HEK293T (cell line): ENCODE measurements at regions not wholly inside any gene's neighbourhood (a gene's known extent, or its start where the extent isn't known, plus 50 kb on each side); places are given as distances from the start of the nearest gene placed in this dataset.

Experiments used
- CTCF ChIA-PET: fragments of 350-600 bp; formaldehyde crosslinking; extraction: SDS; loops from one replicate; lab custom pipeline; 2021; ENCODE audit warnings: antibody characterized with exemption, inconsistent platforms; lab: Yijun Ruan, JAX
- POLR2A ChIA-PET: fragments of 350-600 bp; formaldehyde crosslinking; extraction: SDS; loops from one replicate; lab custom pipeline; 2020; ENCODE audit warnings: antibody characterized with exemption, inconsistent platforms; lab: Yijun Ruan, JAX
- DNase-seq: peaks from one replicate; pipeline ENCODE4 v3.0.0; 2012; ENCODE audit warnings: mixed read lengths; ENCODE audit errors: extremely low spot score
- ARNT ChIP-seq: fragments of 450-650 bp; IDR thresholded peaks from 2 replicates; pipeline ENCODE4 v1.6.1; 2017; ENCODE audit warnings: mild to moderate bottlenecking
- BHLHE40 ChIP-seq: fragments of 450-650 bp; IDR thresholded peaks from 2 replicates; pipeline ENCODE4 v1.6.1; 2016; ENCODE audit warnings: mild to moderate bottlenecking, moderate library complexity, borderline replicate concordance
- CTBP1 ChIP-seq: fragments of 450-650 bp; IDR thresholded peaks from 2 replicates; pipeline ENCODE4 v1.6.1; 2016; ENCODE audit warnings: borderline replicate concordance
- ELF4 ChIP-seq: fragments of 450-650 bp; IDR thresholded peaks from 2 replicates; pipeline ENCODE4 v1.6.1; 2017; ENCODE audit warnings: antibody characterized with exemption
- FOXA1 ChIP-seq: fragments of 450-650 bp; IDR thresholded peaks from 2 replicates; pipeline ENCODE4 v1.6.1; 2016; ENCODE audit warnings: mild to moderate bottlenecking
- FOXK2 ChIP-seq: fragments of 450-650 bp; IDR thresholded peaks from 2 replicates; pipeline ENCODE4 v1.6.1; 2016; ENCODE audit warnings: mild to moderate bottlenecking
- FOXM1 ChIP-seq: fragments of 450-650 bp; IDR thresholded peaks from 2 replicates; pipeline ENCODE4 v1.6.1; 2017; ENCODE audit warnings: mild to moderate bottlenecking, borderline replicate concordance
- HDGF ChIP-seq: fragments of 450-650 bp; IDR thresholded peaks from 2 replicates; pipeline ENCODE4 v1.6.1; 2017; ENCODE audit warnings: antibody characterized with exemption, borderline replicate concordance
- L3MBTL2 ChIP-seq: fragments of 450-650 bp; conservative IDR thresholded peaks from 2 replicates; pipeline ENCODE4 v1.6.1; 2016; ENCODE audit warnings: mild to moderate bottlenecking
- LEF1 ChIP-seq: fragments of 450-650 bp; IDR thresholded peaks from 2 replicates; pipeline ENCODE4 v1.6.1; 2017; ENCODE audit warnings: mild to moderate bottlenecking, borderline replicate concordance
- NFRKB ChIP-seq: fragments of 450-650 bp; IDR thresholded peaks from 2 replicates; pipeline ENCODE4 v1.6.1; 2016; ENCODE audit warnings: mild to moderate bottlenecking, moderate library complexity
- PKNOX1 ChIP-seq: fragments of 450-650 bp; IDR thresholded peaks from 2 replicates; pipeline ENCODE4 v1.6.1; 2016
- SP1 ChIP-seq: fragments of 450-650 bp; IDR thresholded peaks from 2 replicates; pipeline ENCODE4 v1.6.1; 2017
- SUZ12 ChIP-seq: fragments of 450-650 bp; IDR thresholded peaks from 2 replicates; pipeline ENCODE4 v1.6.1; 2016; ENCODE audit warnings: mild to moderate bottlenecking
- TARDBP ChIP-seq: fragments of 450-650 bp; IDR thresholded peaks from 2 replicates; pipeline ENCODE4 v1.6.1; 2016
- ZNF384 ChIP-seq: fragments of 450-650 bp; IDR thresholded peaks from 2 replicates; pipeline ENCODE4 v1.6.1; 2016

GRCh38 chr6:91387290-91388059 lies 800.6 kb upstream of the MAP3K7 start:
- no peak for DNase-seq
- no peak for TF ChIP-seq L3MBTL2
- no peak for TF ChIP-seq PKNOX1
- no peak for TF ChIP-seq CTBP1
- no peak for TF ChIP-seq HDGF
- TF ChIP-seq SP1: no peak
- no peak for TF ChIP-seq NFRKB
- no peak for TF ChIP-seq ZNF384
- no peak for TF ChIP-seq FOXK2
- TF ChIP-seq FOXA1: no peak
- no peak for TF ChIP-seq SUZ12
- TF ChIP-seq ARNT: no peak
- no peak for TF ChIP-seq BHLHE40
- no peak for TF ChIP-seq ELF4
- TF ChIP-seq FOXM1: no peak
- TF ChIP-seq LEF1: no peak
- TF ChIP-seq TARDBP: no peak
- ChIA-PET POLR2A (no interaction called here), CTCF (interaction anchor here (0.6 kb wide), 1 partner anchor 133 kb away, joined by 3 read pairs; no protein-coding TSS in a partner anchor)

GRCh38 chr6:91386204-91386603 lies 799.3 kb upstream of the MAP3K7 start:
- ChIA-PET CTCF (no interaction called here), POLR2A (no interaction called here)
- TF ChIP-seq HDGF: no peak
- no peak for DNase-seq

- TF ChIP-seq CTBP1 (no peak), TARDBP (no peak), PKNOX1 (no peak), L3MBTL2 (no peak), SUZ12 (no peak), ELF4 (no peak), BHLHE40 (no peak), FOXK2 (no peak), FOXA1 (no peak), SP1 (no peak)
- ChIA-PET CTCF (no interaction called here), POLR2A (no interaction called here)
- no peak for DNase-seq
Observed at GRCh38 chr6:91383207-91383606, 796.3 kb upstream of the MAP3K7 start.

GRCh38 chr6:91376686-91377085 lies 789.8 kb upstream of the MAP3K7 start:
- no peak for DNase-seq
- CTCF ChIA-PET: no interaction called here
- TF ChIP-seq HDGF (no peak), ARNT (no peak), NFRKB (no peak), L3MBTL2 (no peak)
- POLR2A ChIA-PET: no interaction called here

- no peak for DNase-seq
- CTCF ChIA-PET: no interaction called here
- POLR2A ChIA-PET: no interaction called here
- TF ChIP-seq ARNT (no peak), FOXM1 (no peak), CTBP1 (no peak), ZNF384 (no peak), PKNOX1 (no peak), SP1 (no peak), FOXK2 (no peak), ELF4 (no peak), L3MBTL2 (no peak), LEF1 (no peak), NFRKB (no peak), TARDBP (no peak), SUZ12 (no peak), BHLHE40 (no peak), HDGF (no peak), FOXA1 (no peak)
Observed at GRCh38 chr6:91366781-91367180, 779.9 kb upstream of the MAP3K7 start.

GRCh38 chr6:91358986-91359385 lies 772.1 kb upstream of the MAP3K7 start:
- no peak for DNase-seq
- TF ChIP-seq TARDBP (no peak), FOXM1 (no peak), ZNF384 (no peak), SP1 (no peak), PKNOX1 (no peak), HDGF (no peak)
- POLR2A ChIA-PET: no interaction called here
- CTCF ChIA-PET: no interaction called here
